ENCODE measurements at regions not wholly inside any gene's neighbourhood (a gene's known extent, or its start where the extent isn't known, plus 50 kb on each side); places are given as distances from the start of the nearest gene placed in this dataset.
"Not testable (repeated sequence)": the region's sequence is repeated elsewhere in the genome, so short reads cannot be mapped to it uniquely, and the experiment has no call there.

DNA sequence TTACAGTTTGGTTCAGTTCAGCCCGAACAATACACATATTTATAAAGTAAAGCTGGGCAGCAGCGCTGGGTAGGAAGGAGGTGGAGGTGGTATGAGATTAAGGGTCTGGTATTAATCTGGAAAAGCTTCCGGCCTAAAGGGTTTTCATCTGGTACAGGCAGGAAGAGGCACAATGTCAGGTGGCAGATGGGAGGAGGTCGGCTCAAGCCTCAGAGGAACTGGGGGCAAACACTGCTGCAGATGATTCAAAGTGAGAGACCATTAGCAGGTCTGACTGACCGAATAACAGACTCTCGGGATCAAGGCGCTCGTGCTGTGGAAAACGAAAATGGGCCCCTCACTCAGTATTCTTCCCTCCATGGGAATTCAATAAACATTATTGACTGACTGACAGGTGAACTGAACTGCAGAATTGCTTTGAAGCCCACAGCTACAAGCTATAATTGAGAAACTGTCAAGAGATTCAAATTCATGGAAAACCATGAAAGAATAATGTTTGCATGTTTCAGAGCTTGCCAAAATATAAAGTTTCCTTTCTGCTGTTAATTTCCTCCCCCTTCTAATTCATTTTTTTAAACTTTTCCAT, 75.3 kb downstream of the TMEM167A start:
- DNase-seq (no peak), ATAC-seq (no peak)

DNA sequence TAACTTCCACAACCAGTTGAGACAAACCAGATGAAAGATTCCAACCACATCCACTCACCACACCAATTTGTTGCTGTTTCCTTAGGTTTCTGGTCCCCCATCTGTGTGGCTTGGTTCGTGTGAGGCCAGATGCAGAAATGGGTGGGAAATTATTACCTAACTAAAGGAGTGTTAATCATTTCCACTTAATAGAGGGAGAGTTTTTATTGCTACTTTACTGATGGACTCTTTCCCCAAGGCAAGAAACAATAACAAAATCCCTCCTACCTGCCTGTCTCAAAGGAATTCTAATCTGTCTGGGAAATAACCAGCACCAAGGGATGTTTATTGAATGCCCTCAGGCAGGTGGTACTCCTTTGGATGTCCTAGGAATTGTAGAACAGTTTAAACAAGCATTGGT, 76.3 kb downstream of the TMEM167A start:
- no peak for DNase-seq
- no peak for ATAC-seq

DNA sequence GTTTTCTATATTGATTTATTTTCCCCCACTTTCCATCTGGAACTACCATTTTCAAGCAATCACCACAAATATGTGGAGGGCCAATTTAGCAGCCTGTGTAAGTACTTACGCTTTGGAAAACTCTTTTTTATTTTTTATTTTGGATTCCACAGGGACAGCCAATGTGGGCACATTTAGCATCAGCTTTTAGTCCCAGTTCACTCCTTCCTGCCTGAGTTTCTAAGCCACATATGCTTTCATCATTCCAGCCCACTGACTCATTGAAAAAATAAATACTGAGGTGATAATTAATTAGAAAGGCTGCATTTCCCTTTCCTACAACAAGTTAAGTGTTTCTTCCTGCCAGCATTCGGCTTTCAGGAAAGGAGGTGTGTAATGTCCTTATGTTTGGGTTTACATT, 76.8 kb downstream of the TMEM167A start:
- DNase-seq (no peak), ATAC-seq (no peak)

DNA sequence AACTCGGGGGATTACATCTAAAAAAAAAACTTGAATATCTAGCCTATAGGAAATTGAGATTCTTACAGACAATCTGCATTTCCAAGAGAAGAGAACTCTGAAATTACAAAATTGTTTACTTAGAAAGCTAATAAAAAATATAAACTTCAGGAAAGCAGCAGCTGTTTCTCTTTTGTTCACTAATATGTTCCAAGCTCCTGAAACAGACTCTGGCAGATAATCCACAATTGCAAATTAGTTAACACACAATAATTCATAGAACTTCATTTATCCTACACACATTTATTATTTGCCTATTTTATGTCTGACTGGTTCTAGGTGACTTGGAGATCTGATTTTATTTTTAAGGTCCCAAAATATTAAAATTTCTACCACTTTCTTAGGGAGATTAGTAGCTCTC, 83.8 kb downstream of the TMEM167A start:
- ATAC-seq: no peak
- no peak for DNase-seq

DNA sequence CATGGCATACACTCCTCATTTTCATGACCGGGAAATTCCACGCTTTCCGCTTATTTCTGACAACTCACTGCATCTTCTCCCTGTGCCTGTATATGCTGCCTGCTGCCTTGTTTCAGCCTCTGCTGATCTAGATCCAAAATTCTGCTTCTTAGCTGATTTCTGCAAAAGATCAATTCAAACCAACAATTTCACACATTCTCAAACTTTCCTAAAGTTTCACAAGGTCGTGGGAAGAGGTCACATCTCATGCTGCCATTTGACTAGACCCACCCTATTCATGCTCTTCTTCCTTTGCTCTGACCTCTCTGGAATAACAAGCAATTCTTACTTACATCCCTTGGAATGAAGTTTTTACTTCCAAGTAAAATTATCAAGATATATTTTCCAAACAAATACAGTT, 84.5 kb downstream of the TMEM167A start:
- DNase-seq (no peak), ATAC-seq (no peak)

DNA sequence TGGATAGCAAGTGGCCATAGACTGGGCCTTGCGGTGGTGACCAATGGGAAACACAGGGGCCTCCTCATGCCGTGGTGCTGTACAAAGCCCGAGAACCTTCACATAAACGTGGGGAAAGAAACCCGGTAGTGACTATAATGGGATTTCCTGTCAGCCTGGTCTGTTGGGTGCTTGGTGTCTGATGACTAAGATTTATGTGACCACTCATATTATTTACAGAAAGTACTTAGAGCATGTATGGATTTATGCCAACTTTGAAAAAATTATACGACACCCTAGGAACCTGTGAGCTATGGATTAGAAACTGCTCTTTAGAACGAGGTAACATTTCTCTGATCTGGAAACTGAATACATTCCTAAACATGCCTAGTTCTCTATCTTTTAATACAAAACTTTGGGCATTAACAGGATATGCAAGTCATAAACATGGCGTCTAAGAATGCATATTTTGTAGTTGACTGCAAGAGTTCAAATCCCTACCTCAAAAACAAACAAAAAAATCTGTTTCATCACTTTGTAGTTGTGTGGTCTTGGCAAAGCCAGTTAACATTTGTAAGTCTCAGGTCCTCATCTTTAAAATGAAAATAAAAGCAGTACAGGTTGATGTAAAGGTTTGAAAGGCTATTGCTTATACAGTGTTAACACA, 85.4 kb downstream of the TMEM167A start:
- DNase-seq (no peak), ATAC-seq (no peak)

DNA sequence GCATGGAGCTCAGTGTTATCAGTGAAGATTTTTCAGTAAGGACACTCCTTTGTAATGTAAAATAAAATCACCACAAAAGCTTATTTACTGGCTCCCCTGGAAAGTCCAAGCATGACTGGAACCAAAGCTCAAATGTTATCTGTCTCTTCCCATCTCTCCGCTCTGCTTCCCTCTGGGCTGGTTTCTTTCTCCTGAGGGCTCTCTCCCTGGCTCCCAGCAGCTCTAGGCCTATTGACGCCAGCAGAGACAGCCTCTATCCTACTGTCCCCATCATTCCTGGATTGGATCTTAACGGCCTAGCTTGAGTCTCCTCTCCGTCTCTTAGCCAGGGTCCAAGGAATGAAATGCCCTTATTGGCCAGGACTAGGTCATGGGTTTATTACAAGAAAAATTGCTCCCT, 86.1 kb downstream of the TMEM167A start:
- ATAC-seq (no peak), DNase-seq (no peak)

DNA sequence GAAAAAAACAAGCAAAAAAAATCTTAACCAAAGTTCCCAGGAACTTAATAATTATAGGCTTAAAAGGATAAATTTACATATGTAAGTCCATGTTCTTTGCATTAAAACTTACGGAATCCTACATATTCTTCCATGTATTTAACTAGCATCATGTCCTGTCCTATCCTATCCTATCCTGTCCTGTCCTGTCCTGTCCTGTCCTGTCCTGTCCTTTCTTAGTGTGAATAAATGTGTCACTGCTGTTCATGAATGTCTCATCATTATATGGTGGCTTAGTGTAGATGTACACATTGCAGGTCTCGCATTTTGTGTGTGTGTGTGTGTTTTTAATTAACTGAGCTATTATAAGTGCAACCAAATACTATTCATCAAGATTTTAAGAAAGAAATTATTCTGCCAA, 90.0 kb downstream of the TMEM167A start:
- DNase-seq (no peak), ATAC-seq (no peak)

DNA sequence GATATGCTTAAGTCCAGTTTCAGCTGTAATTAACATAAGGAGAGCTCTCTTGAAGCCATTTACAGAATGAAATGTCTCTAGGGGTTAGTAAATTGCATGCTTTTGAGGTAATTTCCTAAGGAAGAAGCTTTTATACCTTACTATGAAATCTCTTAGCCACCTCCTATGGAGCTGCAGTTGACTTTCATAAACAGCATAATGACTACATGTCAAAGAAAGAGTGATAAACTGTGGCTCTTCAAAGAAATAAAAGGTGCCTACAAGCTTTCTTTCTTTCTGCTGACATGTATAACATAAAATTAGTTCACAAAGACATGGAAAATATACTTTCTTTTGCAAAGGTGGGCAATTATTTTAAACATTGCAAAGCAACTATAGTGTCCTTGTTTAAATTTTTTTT, 90.8 kb downstream of the TMEM167A start:
- no peak for ATAC-seq
- DNase-seq: no peak

DNA sequence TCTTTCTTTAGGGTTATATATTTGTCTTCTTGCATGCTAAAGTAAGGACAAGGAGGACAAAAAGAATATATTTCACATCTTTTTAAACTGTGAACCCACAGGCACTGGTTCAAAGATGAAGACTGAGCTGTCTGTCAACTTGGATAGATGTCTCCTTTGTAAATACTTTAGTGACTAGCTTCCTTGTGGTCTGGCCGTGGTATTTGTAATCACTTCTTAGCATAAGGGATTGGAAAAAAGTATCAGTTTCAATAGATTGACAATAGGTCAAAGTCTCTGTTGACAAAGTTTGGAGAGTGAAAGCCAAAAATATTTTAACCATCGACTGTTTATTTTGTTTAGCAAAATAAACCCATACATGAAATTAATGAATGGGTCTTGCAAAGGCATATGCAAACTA, 91.4 kb downstream of the TMEM167A start:
- no peak for ATAC-seq

DNA sequence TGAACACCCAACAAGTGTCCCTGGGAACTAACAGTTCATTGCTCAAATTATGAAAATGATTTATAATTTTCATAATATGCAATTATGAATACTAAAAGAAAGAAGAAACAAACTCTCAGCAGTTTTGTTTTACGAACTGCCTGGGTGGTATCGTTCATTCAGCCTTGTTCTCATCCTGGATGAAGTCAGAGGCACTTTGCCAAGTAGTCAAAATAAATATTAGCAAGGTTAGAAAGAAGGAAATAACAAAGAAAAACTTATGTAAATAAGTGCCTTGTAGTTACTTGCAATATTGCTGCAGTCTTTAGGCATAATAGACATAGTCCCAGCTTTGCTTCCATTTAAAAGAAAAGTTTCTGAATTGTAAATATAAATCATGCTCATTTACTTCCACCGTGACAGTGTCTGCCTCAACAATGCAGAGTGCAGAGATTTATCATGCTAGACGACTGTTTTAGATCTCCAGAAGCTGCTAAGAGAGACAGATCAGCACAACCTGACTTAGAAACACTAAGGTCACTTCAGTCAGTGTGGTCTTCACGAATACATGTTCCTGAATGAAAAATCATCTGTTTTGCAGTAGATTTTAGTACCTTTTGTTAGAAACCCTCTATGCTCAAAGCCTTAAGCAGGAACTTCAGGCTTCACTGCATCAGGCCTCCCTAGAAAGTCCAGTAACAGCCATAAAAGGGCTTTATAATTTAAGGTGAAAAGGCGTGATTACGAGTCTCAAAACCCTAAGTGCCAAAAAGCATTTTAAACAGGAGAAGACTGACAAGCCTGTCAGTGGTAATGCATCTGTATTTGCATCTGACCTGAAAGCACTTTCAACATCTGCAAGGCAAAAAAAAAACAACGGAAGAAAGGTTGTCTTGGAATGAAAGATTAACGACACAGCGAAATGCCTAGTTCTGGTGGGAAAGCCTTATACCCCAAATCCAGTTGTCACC, 92.1 kb downstream of the TMEM167A start:
- ATAC-seq (no peak), DNase-seq (no peak)

More for the DNA sequence above, 91.4 kb downstream of the TMEM167A start:
- DNase-seq: no peak

DNA sequence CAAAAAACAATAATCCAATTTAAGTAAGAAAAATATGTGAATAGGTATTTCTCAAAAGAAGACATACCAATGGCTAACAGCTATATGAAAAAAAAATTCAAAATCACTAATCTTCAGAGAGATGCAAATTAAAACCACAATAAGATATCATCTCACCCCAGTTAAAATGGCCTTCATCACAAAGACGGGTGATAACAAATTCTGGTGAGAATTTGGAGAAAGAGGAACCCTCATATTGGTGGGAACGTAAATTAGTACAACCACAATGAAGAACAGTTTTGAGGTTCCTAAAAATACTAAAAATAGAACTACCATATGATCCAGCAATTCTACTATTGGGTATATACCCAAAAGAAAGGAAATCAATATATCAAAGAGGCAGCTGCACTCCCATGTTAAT, 94.3 kb downstream of the TMEM167A start:
- no peak for DNase-seq
- no peak for ATAC-seq

DNA sequence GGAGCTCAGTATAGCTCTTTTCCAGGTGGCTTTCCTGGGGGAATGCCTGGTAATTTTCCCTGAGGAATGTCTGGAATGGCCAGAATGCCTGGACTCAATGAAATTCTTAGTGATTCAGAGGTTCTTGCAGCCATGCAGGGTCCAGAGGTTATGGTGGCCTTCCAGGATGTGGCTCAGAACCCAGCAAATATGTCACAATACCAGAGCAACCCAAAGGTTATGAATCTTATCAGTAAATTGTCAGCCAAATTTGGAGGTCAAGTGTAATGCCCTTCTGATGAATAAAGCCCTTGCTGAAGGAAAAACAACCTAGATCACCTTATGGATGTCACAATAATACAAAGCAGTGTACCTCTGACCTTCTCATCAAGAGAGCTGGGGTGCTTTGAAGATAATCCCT, 100.3 kb downstream of the TMEM167A start:
- DNase-seq, ATAC-seq: not testable (repeated sequence)

DNA sequence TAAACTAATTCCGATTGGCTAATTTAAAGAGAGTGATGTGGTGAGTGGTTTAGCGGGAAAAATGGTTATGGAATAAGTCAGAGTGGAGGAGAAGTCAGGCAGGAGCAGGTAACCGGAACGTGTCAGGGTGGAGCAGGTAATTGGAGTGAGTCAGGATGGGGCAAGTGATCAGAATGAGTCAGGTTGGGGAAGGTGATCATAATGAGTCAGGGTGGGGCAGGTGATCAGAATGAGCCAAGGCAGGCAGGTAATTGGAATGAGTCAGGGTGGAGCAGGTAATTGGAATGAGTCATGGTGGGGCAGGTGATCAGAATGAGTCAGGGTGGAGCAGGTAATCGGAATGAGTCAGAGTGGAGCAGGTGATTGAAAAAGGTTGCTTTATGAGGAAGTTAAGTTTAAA, 101.4 kb downstream of the TMEM167A start:
- no peak for ATAC-seq
- DNase-seq: no peak

DNA sequence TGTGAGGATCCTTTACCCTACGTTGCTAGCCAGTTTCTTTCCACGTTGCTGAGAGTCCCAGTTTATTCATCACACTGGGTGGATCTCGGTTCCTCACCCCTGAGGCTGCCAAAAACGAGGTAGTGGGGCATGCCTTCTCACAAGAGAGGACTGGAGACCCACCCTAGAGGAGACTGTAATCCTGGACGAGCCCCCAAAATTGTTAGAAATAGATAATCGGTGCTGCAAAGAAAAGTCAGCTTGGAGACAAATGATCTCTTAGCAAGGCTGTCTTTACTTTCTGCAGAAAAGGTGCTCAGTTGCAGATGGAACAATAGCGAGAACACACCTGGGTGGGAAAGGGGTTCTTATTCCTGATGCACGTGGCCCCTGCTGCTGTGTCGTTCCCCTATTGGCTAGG, 101.8 kb downstream of the TMEM167A start:
- DNase-seq (no peak), ATAC-seq (no peak)

DNA sequence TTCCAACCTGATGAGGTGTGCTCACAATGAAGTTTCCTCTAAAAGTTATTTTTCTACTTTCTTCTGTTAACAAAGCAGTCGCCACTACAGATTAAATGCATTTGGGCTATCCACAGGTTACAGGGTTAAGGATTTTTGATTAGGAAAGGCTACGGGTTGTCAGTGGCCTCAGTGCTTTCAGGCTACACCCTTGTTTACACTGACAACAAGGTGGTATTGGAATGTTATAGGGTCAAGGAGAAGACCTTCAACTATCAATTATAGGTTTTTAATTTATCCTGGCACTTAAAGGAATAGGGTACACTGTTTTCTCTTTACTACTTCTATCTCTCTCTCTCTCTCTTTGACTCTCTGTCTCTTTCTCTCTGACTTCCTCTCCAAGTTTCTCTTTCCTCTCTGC, 102.8 kb downstream of the TMEM167A start:
- ATAC-seq, DNase-seq: not testable (repeated sequence)

DNA sequence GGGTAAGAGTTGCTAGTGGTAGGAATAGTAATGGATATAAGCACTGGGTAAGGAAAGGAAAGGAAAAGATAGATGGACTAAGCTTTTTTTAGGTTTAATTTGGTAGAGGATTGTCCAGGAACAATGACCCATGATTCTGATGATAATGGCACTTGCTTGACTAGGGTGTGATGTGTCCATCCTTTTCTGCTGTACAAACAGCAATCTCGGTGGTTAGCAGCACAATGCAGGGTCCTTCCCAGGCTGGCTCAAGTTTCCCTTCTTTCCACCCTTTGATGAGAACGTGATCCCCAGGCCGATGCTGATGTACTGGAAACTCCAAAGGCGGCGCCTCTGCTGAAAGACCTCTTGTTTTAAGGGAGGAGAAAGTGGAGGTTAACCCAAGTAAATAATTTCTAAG, 105.3 kb downstream of the TMEM167A start:
- no peak for DNase-seq

DNA sequence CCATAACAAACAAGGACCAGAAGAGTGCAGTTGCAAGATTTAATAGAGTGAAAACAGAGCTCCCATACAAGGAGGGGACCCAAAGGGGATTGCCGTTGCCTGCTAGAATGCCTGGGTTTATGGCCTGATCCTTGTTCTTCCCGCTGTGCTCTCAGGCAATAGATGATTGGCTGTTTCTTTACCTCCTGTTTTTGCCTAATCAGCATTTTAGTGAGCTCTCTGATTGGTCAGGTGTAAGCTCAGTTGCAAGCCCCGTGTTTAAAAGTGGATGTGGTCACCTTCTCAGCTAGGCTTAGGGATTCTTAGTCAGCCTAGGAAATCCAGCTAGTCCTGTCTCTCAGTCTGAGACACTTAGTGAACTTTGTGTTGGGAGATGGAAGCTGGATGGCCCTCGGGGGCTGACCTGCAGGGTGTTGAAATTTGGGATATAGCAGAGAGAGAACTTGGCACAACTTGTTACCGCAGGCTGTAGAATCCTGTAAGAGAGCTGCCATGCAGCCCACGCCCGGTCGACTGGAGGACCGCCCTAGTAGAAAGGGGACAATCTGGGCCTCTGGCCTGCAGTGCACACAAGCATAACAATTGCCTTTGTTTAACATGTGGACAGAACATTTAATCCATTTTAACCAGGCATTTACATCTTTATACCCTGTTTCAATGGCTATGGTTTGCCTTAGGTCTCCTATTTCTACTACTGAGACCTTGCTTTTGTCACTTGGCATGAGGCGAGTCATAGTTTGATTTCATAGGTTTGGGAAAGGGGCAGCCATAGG, 106.0 kb downstream of the TMEM167A start:
- ATAC-seq, DNase-seq: not testable (repeated sequence)

More for the DNA sequence above, 105.3 kb downstream of the TMEM167A start:
- ATAC-seq: no peak

DNA sequence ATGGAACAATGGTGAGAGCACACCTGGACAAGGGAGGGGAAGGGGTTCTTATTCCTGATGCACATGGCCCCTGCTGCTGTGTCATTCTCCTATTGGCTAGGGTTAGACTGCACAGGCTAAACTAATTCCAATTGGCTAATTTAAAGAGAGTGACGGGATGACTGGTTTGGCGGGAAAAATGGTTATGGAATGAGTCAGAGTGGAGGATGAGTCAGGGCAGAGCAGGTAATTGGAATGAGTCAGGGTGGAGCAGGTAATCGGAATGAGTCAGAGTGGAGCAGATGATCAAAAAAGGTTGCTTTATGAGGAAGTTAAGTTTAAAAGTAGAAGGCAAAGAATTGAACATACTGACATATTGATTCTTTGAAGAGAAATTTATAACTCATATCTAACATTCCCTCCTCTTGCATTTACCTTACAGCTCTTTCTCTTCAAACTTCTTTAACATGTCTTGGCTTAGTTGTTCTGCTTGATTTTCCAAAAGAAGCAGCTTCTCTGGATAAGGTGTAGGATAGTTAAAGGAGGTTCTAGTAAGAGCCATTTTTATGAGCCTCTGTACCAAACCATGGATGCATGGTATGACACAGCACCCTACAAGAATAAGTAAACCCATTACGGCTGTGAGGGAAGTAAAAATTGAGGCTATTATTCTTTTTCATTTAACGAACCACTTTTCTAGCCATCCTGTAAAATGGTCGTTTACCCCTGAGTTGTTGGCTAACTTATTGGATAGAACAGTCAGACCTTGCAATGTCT, 107.8 kb downstream of the TMEM167A start:
- ATAC-seq (peak; percentile 40), DNase-seq (peak; percentile 6)

DNA sequence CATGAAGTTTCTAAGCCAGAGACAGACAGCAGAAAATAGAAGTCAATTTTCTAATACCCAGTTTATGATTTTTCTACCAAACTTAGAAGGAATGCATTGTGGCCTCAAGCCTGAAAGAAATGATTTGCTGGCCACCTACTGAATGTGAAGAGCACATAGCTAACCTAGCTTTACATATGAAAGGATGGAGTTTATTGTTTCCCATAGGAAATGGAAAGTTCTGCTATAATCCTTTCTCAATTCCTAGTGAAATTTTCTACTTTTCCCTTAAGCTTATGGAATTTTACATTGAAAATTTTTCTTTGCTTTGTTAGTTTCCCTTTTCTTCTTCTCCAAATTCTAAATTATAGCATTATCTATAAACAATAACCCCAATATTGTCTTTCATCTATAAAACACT, 110.1 kb downstream of the TMEM167A start:
- ATAC-seq (no peak), DNase-seq (no peak)

DNA sequence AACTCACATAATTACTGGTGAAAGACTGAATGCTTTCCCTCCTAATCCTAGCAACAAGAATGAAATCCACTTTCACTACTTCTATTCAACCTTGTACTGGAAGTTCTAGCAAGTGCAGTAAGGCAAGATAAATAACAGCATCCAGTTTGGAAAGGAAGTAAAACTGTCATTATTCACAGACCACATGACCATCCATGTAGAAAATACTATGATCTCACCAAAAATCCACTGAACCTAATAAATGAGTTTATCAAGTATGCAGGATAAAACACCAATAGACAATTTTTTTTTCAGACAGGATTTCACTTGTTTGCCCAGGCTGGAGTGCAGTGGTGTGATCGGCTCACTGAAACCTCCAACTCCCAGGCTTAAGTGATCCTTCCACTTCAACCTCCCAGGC, 117.7 kb downstream of the TMEM167A start:
- DNase-seq: no peak
- ATAC-seq: no peak

DNA sequence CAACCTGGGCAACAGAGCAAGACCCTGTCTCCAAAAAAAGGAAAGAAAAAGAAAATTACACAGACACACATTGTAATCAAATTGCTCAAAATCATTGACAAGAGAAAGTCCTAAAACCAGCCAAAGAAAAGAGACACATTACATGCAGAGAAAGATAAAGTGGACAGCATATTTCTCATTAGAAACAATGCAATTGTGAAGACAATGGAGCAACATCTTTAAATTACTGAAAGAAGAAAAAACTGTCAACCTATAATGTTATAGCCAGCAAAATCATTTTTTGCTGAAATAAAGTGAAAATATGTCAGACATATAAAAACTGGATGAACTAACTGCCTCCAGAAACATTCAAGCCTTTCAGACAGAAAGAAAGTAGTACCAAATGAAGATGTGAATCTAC, 120.6 kb downstream of the TMEM167A start:
- DNase-seq (no peak), ATAC-seq (no peak)
